K562 (cell line): ENCODE measurements at regions not wholly inside any gene's neighbourhood (a gene's known extent, or its start where the extent isn't known, plus 50 kb on each side); places are given as distances from the start of the nearest gene placed in this dataset.

Experiments
- ATAC-seq: fragments of 200-7000 bp; cut with Tn5 transposase; 3 replicates; pipeline ENCODE4 v1.9.1; 2020; ENCODE audit warnings: moderate library complexity
- BruUV-seq: library from RNA; stranded (reverse); fragments of 400-500 nt; replicated peaks from 2 replicates; lab custom pipeline; 2021; lab: Mats Ljungman, UMichigan
- CTCF ChIA-PET: fragments of 300-600 bp; formaldehyde crosslinking; extraction: SDS; loops from one replicate; lab custom pipeline; 2021; ENCODE audit warnings: low intra/inter-chr PET ratio; lab: Yijun Ruan, JAX
- POLR2A ChIA-PET: fragments of 300-600, 350-650 bp; sonication (Branson Sonifier 250); formaldehyde crosslinking; extraction: SDS; loops from one replicate; lab custom pipeline; 2021; ENCODE audit warnings: antibody characterized with exemption, inconsistent platforms; lab: Yijun Ruan, JAX
- DNase-seq, 4 experiments: peaks; one replicate each; pipeline versions ENCODE4 v3.0.0 to v3.0.0-alpha.2; 2011 to 2018; ENCODE audit warnings: low spot score in 3 of 4, mixed read lengths in 3 of 4; ENCODE audit errors: extremely low read depth in 1 of 4
- FAIRE-seq: peaks from 2 replicates; lab custom pipeline; 2011; peaks lifted over from hg19 to GRCh38; lab: Jason Lieb, UNC
- H2AFZ ChIP-seq: 2 replicates; pipeline ENCODE4 v1.6.0; 2011; ENCODE audit warnings: low read depth, low read length, control low read depth, inconsistent platforms
- H3K27ac ChIP-seq: fragments of 200-600 bp; 3 replicates; pipeline ENCODE4 v1.8.0; 2011; ENCODE audit warnings: low read depth, mild to moderate bottlenecking, control low read depth, inconsistent platforms, low read length, moderate library complexity, mixed read lengths; ENCODE audit errors: extremely low read depth
- H3K27me3 ChIP-seq, 2 experiments: fragments of 300-600 bp in 1 of 2; 2 replicates in 1 of 2; 3 replicates in 1 of 2; pipeline versions ENCODE4 v1.6.0 to v1.8.0; 2011; ENCODE audit warnings: inconsistent platforms in 2 of 2, low read length in 2 of 2, mild to moderate bottlenecking in 1 of 2, mixed read lengths in 1 of 2, moderate library complexity in 1 of 2; ENCODE audit not compliant: control insufficient read depth in 2 of 2, insufficient read depth in 2 of 2
- H3K36me3 ChIP-seq: fragments of 300-600 bp; 3 replicates; pipeline ENCODE4 v1.8.0; 2011; ENCODE audit warnings: mild to moderate bottlenecking, low read length, inconsistent platforms; ENCODE audit not compliant: control insufficient read depth, insufficient read depth
- H3K4me1 ChIP-seq, 2 experiments: fragments of 200-600 bp in 1 of 2; replicated peaks in 1 of 2; 2 replicates in 1 of 2; 3 replicates in 1 of 2; pipeline versions ENCODE4 v1.5.1 to v1.8.0; 2011; ENCODE audit warnings: inconsistent platforms in 2 of 2, low read length in 2 of 2, mild to moderate bottlenecking in 1 of 2, mixed read lengths in 1 of 2, moderate library complexity in 1 of 2; ENCODE audit not compliant: control insufficient read depth in 2 of 2, insufficient read depth in 2 of 2
- H3K4me2 ChIP-seq: 2 replicates; pipeline ENCODE4 v1.6.1; 2011; ENCODE audit warnings: low read length, control low read depth, inconsistent platforms, mixed read lengths; ENCODE audit not compliant: insufficient read depth
- H3K4me3 ChIP-seq: fragments of 200-600 bp; sonication (generic), shearing (Covaris generic); 2 replicates; pipeline ENCODE4 v1.5.1; 2016; ENCODE audit warnings: control low read depth, inconsistent platforms
- H3K79me2 ChIP-seq: fragments of 200-600 bp; 3 replicates; pipeline ENCODE4 v1.8.0; 2011; ENCODE audit warnings: low read length, inconsistent platforms; ENCODE audit not compliant: control insufficient read depth, insufficient read depth
- H3K9ac ChIP-seq, 2 experiments: 2 replicates each; pipeline versions ENCODE4 v1.6.0 to v1.6.1; 2011; ENCODE audit warnings: low read depth in 2 of 2, low read length in 2 of 2, control low read depth in 1 of 2, inconsistent platforms in 1 of 2, mild to moderate bottlenecking in 1 of 2, mixed read lengths in 1 of 2; ENCODE audit not compliant: insufficient read depth in 1 of 2
- H3K9me1 ChIP-seq: one replicate; pipeline ENCODE4 v1.6.0; 2011; ENCODE audit warnings: inconsistent platforms, mild to moderate bottlenecking, low read length, moderate library complexity; ENCODE audit not compliant: control insufficient read depth, insufficient read depth
- H3K9me3 ChIP-seq: replicated peaks from 2 replicates; pipeline ENCODE4 v1.5.1; 2011; ENCODE audit warnings: low read depth, low read length, inconsistent platforms; ENCODE audit not compliant: control insufficient read depth, insufficient read depth
- H4K20me1 ChIP-seq: replicated peaks from 2 replicates; pipeline ENCODE4 v1.6.1; 2011; ENCODE audit warnings: low read length, inconsistent platforms, mixed read lengths; ENCODE audit not compliant: control insufficient read depth, insufficient read depth
- DLX4 ChIP-seq: fragments of 250-450 bp; sonication (Bioruptor Pico); IDR thresholded peaks from 2 replicates; pipeline ENCODE4 v1.6.1; 2021; ENCODE audit warnings: mild to moderate bottlenecking
- ETV5 ChIP-seq: sonication (generic); formaldehyde crosslinking; IDR thresholded peaks from 2 replicates; pipeline ENCODE4 v1.4.0; 2020; ENCODE audit warnings: low read depth, mild to moderate bottlenecking, missing genetic modification reagents
- FOXK1 ChIP-seq: sonication (generic); formaldehyde crosslinking; IDR thresholded peaks from 2 replicates; pipeline ENCODE4 v1.8.0; 2022; ENCODE audit warnings: missing genetic modification reagents, mild to moderate bottlenecking, borderline replicate concordance
- MECOM ChIP-seq: fragments of 250-450 bp; sonication (Bioruptor Pico); IDR thresholded peaks from 2 replicates; pipeline ENCODE4 v1.8.0; 2022; ENCODE audit warnings: inconsistent platforms
- MEF2A ChIP-seq: IDR thresholded peaks from 2 replicates; pipeline ENCODE4 v1.6.1; 2011; ENCODE audit warnings: low read depth, mild to moderate bottlenecking, low read length, moderate library complexity; ENCODE audit not compliant: control insufficient read depth
- POLR2G ChIP-seq: fragments of 200-400 bp; formaldehyde crosslinking; IDR thresholded peaks from 2 replicates; pipeline ENCODE4 v1.6.1; 2017; ENCODE audit warnings: low read depth, mild to moderate bottlenecking, antibody characterized with exemption, low read length, moderate library complexity
- RAD51 ChIP-seq: fragments of 450-650 bp; IDR thresholded peaks from 2 replicates; pipeline ENCODE4 v1.7.1; 2016; ENCODE audit warnings: low read depth, mild to moderate bottlenecking, borderline replicate concordance
- RBBP5 ChIP-seq: fragments of 200-600 bp; sonication (generic); IDR thresholded peaks from 2 replicates; pipeline ENCODE4 v1.6.1; 2012; ENCODE audit warnings: borderline replicate concordance, mild to moderate bottlenecking, low read length, control low read depth, inconsistent platforms; ENCODE audit not compliant: insufficient read depth, poor library complexity, severe bottlenecking
- ZNF174 ChIP-seq: fragments of 250-450 bp; sonication (Bioruptor Pico); IDR thresholded peaks from 2 replicates; pipeline ENCODE4 v1.4.0; 2020; ENCODE audit warnings: mild to moderate bottlenecking
- ZNF75A ChIP-seq: fragments of 450-650 bp; formaldehyde crosslinking; IDR thresholded peaks from 2 replicates; pipeline ENCODE4 v1.4.0; 2020; ENCODE audit warnings: mild to moderate bottlenecking
- WGBS: fragments of 100-300 bp; shearing (Covaris generic); methylation state at CpG from one replicate; pipeline ENCODE4 v1.1.6; 2016; ENCODE audit warnings: low coverage, mixed read lengths; ENCODE audit not compliant: insufficient coverage; ENCODE audit errors: missing lambda C conversion rate; 5-methylcytosine and 5-hydroxymethylcytosine counted together
- in situ Hi-C: fragments of 300-500 bp; cut with MboI; formaldehyde crosslinking; loops from 4 replicates; pipeline ENCODE4 v1.15.0; 2018; ENCODE audit warnings: inconsistent platforms, mixed read lengths
- intact Hi-C: fragments of 100-400 bp; cut with micrococcal nuclease; formaldehyde crosslinking; loops from 2 replicates; pipeline ENCODE4 v1.14.2; 2022
- TF ChIP-seq, protein P1 (sequence below): sonication (generic); formaldehyde crosslinking; IDR thresholded peaks from 2 replicates; pipeline ENCODE4 v1.8.0; 2022; ENCODE audit warnings: mild to moderate bottlenecking, missing genetic modification reagents, borderline replicate concordance
- TF ChIP-seq, protein P2 (sequence below): fragments of 200-800 bp; sonication (Bioruptor generic); IDR thresholded peaks from 2 replicates; pipeline ENCODE4 v1.6.1; 2016; ENCODE audit warnings: missing genetic modification characterization, missing compliant biosample characterization

- intact Hi-C loops (no loop called here), in situ Hi-C loops (no loop called here)
- 2% methylated on average over 6 of the region's 6 CpGs for WGBS
- H3K4me2 ChIP-seq, result no peak overlapping the region
- H3K9me1 ChIP-seq, result no peaks in the 10 kb centered on the region
- FAIRE-seq (no peak), ATAC-seq (no peak), DNase-seq (no peak)
- no peaks in the 10 kb centered on the region for H4K20me1 ChIP-seq
- TF ChIP-seq, protein P1, sequence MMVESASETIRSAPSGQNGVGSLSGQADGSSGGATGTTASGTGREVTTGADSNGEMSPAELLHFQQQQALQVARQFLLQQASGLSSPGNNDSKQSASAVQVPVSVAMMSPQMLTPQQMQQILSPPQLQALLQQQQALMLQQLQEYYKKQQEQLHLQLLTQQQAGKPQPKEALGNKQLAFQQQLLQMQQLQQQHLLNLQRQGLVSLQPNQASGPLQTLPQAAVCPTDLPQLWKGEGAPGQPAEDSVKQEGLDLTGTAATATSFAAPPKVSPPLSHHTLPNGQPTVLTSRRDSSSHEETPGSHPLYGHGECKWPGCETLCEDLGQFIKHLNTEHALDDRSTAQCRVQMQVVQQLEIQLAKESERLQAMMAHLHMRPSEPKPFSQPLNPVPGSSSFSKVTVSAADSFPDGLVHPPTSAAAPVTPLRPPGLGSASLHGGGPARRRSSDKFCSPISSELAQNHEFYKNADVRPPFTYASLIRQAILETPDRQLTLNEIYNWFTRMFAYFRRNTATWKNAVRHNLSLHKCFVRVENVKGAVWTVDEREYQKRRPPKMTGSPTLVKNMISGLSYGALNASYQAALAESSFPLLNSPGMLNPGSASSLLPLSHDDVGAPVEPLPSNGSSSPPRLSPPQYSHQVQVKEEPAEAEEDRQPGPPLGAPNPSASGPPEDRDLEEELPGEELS (CRISPR knock-in tag), result no peak
- TF ChIP-seq RAD51 (no peak), DLX4 (no peak), ETV5 (no peak), ZNF174 (CRISPR knock-in tag) (no peak), MEF2A (no peak), FOXK1 (no peak), POLR2G (no peak), RBBP5 (no peak), ZNF75A (no peak), MECOM (no peak)
- TF ChIP-seq, protein P2, sequence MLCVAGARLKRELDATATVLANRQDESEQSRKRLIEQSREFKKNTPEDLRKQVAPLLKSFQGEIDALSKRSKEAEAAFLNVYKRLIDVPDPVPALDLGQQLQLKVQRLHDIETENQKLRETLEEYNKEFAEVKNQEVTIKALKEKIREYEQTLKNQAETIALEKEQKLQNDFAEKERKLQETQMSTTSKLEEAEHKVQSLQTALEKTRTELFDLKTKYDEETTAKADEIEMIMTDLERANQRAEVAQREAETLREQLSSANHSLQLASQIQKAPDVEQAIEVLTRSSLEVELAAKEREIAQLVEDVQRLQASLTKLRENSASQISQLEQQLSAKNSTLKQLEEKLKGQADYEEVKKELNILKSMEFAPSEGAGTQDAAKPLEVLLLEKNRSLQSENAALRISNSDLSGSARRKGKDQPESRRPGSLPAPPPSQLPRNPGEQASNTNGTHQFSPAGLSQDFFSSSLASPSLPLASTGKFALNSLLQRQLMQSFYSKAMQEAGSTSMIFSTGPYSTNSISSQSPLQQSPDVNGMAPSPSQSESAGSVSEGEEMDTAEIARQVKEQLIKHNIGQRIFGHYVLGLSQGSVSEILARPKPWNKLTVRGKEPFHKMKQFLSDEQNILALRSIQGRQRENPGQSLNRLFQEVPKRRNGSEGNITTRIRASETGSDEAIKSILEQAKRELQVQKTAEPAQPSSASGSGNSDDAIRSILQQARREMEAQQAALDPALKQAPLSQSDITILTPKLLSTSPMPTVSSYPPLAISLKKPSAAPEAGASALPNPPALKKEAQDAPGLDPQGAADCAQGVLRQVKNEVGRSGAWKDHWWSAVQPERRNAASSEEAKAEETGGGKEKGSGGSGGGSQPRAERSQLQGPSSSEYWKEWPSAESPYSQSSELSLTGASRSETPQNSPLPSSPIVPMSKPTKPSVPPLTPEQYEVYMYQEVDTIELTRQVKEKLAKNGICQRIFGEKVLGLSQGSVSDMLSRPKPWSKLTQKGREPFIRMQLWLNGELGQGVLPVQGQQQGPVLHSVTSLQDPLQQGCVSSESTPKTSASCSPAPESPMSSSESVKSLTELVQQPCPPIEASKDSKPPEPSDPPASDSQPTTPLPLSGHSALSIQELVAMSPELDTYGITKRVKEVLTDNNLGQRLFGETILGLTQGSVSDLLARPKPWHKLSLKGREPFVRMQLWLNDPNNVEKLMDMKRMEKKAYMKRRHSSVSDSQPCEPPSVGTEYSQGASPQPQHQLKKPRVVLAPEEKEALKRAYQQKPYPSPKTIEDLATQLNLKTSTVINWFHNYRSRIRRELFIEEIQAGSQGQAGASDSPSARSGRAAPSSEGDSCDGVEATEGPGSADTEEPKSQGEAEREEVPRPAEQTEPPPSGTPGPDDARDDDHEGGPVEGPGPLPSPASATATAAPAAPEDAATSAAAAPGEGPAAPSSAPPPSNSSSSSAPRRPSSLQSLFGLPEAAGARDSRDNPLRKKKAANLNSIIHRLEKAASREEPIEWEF (CRISPR knock-in tag), result no peak
- no peak overlapping the region for H3K4me3 ChIP-seq
- no peaks in the 10 kb centered on the region for H3K27me3 ChIP-seq
- no TSS peak for BruUV-seq
- H3K9ac ChIP-seq, result no peak overlapping the region
- no peak overlapping the region for H3K27ac ChIP-seq
- POLR2A ChIA-PET, result interaction anchor here (1.3 kb wide), 1 partner anchor 9 kb away, joined by 4 read pairs; no protein-coding TSS in a partner anchor
- H3K79me2 ChIP-seq, result no peaks in the 10 kb centered on the region
- CTCF ChIA-PET, result no interaction called here
- H3K36me3 ChIP-seq, result no peaks in the 10 kb centered on the region
- H3K4me1 ChIP-seq, result no peaks in the 10 kb centered on the region
- H2AFZ ChIP-seq, result no peak overlapping the region
- H3K9me3 ChIP-seq, result no peaks in the 10 kb centered on the region
Measured at GRCh38 chr10:62647375-62648092, 157.0 kb upstream of the ADO start.
